HG03025 (cell line): ENCODE measurements at regions not wholly inside any gene's neighbourhood (a gene's known extent, or its start where the extent isn't known, plus 50 kb on each side); places are given as distances from the start of the nearest gene placed in this dataset.
"Not testable (repeated sequence)": the region's sequence is repeated elsewhere in the genome, so short reads cannot be mapped to it uniquely, and the experiment has no call there.

Experiments
- ATAC-seq: cut with Tn5 transposase; IDR thresholded peaks from one replicate; pipeline ENCODE4 v1.9.1; 2021; ENCODE audit warnings: mild to moderate bottlenecking, moderate library complexity; ENCODE audit not compliant: unreplicated experiment, low FRiP score

- no peak for ATAC-seq
Measured at GRCh38 chr4:12961713-12962112, 522.4 kb downstream of the RAB28 start.

- no peak for ATAC-seq
Measured at GRCh38 chr4:12958436-12958835, 525.7 kb downstream of the RAB28 start.

GRCh38 chr4:12957108-12957507 is 527.0 kb downstream of the RAB28 start:
- ATAC-seq: no peak

- ATAC-seq: no peak
Measured at GRCh38 chr4:12956026-12956425, 528.1 kb downstream of the RAB28 start.

GRCh38 chr4:12949719-12950490 is 534.2 kb downstream of the RAB28 start:
- ATAC-seq: no peak

- ATAC-seq: no peak
Measured at GRCh38 chr4:12943069-12943468, 541.1 kb downstream of the RAB28 start.

GRCh38 chr4:12933760-12934221 is 550.3 kb downstream of the RAB28 start:
- no peak for ATAC-seq

GRCh38 chr4:12932203-12932788 is 551.8 kb downstream of the RAB28 start:
- ATAC-seq: no peak

- no peak for ATAC-seq
Measured at GRCh38 chr4:12929784-12930183, 554.4 kb downstream of the RAB28 start.

GRCh38 chr4:12928751-12929150 is 555.4 kb downstream of the RAB28 start:
- ATAC-seq: no peak

GRCh38 chr4:12926189-12927066 is 557.7 kb downstream of the RAB28 start:
- no peak for ATAC-seq

- ATAC-seq: no peak
Measured at GRCh38 chr4:12924728-12925320, 559.3 kb downstream of the RAB28 start.

- no peak for ATAC-seq
Measured at GRCh38 chr4:12924253-12924652, 559.9 kb downstream of the RAB28 start.

- ATAC-seq: no peak
Measured at GRCh38 chr4:12912896-12913418, 571.2 kb downstream of the RAB28 start.

GRCh38 chr4:12911750-12912358 is 572.3 kb downstream of the RAB28 start:
- no peak for ATAC-seq

GRCh38 chr4:12903640-12904039 is 580.5 kb downstream of the RAB28 start:
- ATAC-seq: not testable (repeated sequence)

GRCh38 chr4:12902735-12903134 is 581.4 kb downstream of the RAB28 start:
- no peak for ATAC-seq

- no peak for ATAC-seq
Measured at GRCh38 chr4:12897954-12898353, 586.2 kb downstream of the RAB28 start.

- ATAC-seq: no peak
Measured at GRCh38 chr4:12894062-12894461, 590.1 kb downstream of the RAB28 start.

- ATAC-seq: no peak
Measured at GRCh38 chr4:12889054-12889453, 595.1 kb downstream of the RAB28 start.
